HEK293 (cell line): ENCODE measurements at regions not wholly inside any gene's neighbourhood (a gene's known extent, or its start where the extent isn't known, plus 50 kb on each side); places are given as distances from the start of the nearest gene placed in this dataset.

ENCODE experiments used
- CTCF ChIA-PET: fragments of 350-600 bp; formaldehyde crosslinking; extraction: SDS; loops from one replicate; lab custom pipeline; 2021; ENCODE audit warnings: antibody characterized with exemption; lab: Yijun Ruan, JAX
- POLR2A ChIA-PET: fragments of 300-600 bp; formaldehyde crosslinking; extraction: SDS; loops from one replicate; lab custom pipeline; 2020; ENCODE audit warnings: antibody characterized with exemption, inconsistent platforms; lab: Yijun Ruan, JAX
- H3K27ac ChIP-seq: fragments of 200-500 bp; sonication (Bioruptor generic); 2 replicates; pipeline ENCODE4 v1.5.1; 2014; ENCODE audit warnings: low read depth, low read length, control low read depth, inconsistent platforms; ENCODE audit errors: extremely low read depth
- H3K36me3 ChIP-seq, 2 experiments: fragments of 200-500 bp in 1 of 2; sonication (Bioruptor generic) in 1 of 2; 1 replicate in 1 of 2; 2 replicates in 1 of 2; pipeline ENCODE4 v1.5.1; 2014 to 2017; ENCODE audit warnings: inconsistent platforms in 2 of 2, low read length in 2 of 2; ENCODE audit not compliant: control insufficient read depth in 2 of 2, insufficient read depth in 1 of 2
- H3K4me1 ChIP-seq: fragments of 200-500 bp; sonication (Bioruptor generic); 2 replicates; pipeline ENCODE4 v1.5.1; 2014; ENCODE audit warnings: mild to moderate bottlenecking, low read length, inconsistent platforms; ENCODE audit not compliant: control insufficient read depth, insufficient read depth
- H3K4me3 ChIP-seq: 2 replicates; pipeline ENCODE4 v1.5.1; 2011; ENCODE audit warnings: low read depth, mild to moderate bottlenecking, control low read depth, low read length, moderate library complexity
- H3K9me3 ChIP-seq: fragments of 200-500 bp; sonication (Bioruptor generic); 2 replicates; pipeline ENCODE4 v1.5.1; 2014; ENCODE audit warnings: low read depth, low read length, inconsistent platforms; ENCODE audit not compliant: control insufficient read depth, insufficient read depth
- GLI2 ChIP-seq: fragments of 450-650 bp; formaldehyde crosslinking; IDR thresholded peaks from 2 replicates; pipeline ENCODE4; 2017; ENCODE audit warnings: missing biosample characterization, missing genetic modification characterization, low read depth, borderline replicate concordance
- HOXC10 ChIP-seq: sonication (generic); formaldehyde crosslinking; IDR thresholded peaks from 2 replicates; pipeline ENCODE4 v1.8.1; 2023; ENCODE audit warnings: mild to moderate bottlenecking, missing genetic modification reagents
- MZF1 ChIP-seq: fragments of 450-650 bp; formaldehyde crosslinking; IDR thresholded peaks from 2 replicates; pipeline ENCODE4 v1.5.1; 2017; ENCODE audit warnings: missing biosample characterization, missing genetic modification characterization, borderline replicate concordance
- PATZ1 ChIP-seq: fragments of 450-650 bp; formaldehyde crosslinking; IDR thresholded peaks from 2 replicates; pipeline ENCODE4 v1.5.1; 2016; ENCODE audit warnings: missing biosample characterization, missing genetic modification characterization
- PRDM6 ChIP-seq: fragments of 450-650 bp; formaldehyde crosslinking; IDR thresholded peaks from 2 replicates; pipeline ENCODE4 v1.5.1; 2017; ENCODE audit warnings: missing biosample characterization, missing genetic modification characterization
- TCF7L2 ChIP-seq: IDR thresholded peaks from 2 replicates; pipeline ENCODE4 v1.6.1; 2011; ENCODE audit warnings: low read depth, mild to moderate bottlenecking, inconsistent platforms, low read length, moderate library complexity, borderline replicate concordance
- TRIM28 ChIP-seq: IDR thresholded peaks from 2 replicates; pipeline ENCODE4 v1.6.1; 2011; ENCODE audit warnings: low read length, control low read depth, borderline replicate concordance
- ZBTB48 ChIP-seq: fragments of 450-650 bp; formaldehyde crosslinking; IDR thresholded peaks from 2 replicates; pipeline ENCODE4 v1.5.1; 2016; ENCODE audit warnings: missing biosample characterization, missing genetic modification characterization
- ZIC2 ChIP-seq: fragments of 450-650 bp; formaldehyde crosslinking; IDR thresholded peaks from 2 replicates; pipeline ENCODE4 v1.5.1; 2016; ENCODE audit warnings: missing biosample characterization, missing genetic modification characterization
- ZNF112 ChIP-seq: fragments of 450-650 bp; formaldehyde crosslinking; IDR thresholded peaks from 2 replicates; pipeline ENCODE4 v1.5.0; 2017; ENCODE audit warnings: missing biosample characterization, missing genetic modification characterization
- ZNF157 ChIP-seq: fragments of 450-650 bp; formaldehyde crosslinking; IDR thresholded peaks from 2 replicates; pipeline ENCODE4 v1.5.1; 2016; ENCODE audit warnings: missing biosample characterization, missing genetic modification characterization
- ZNF2 ChIP-seq: fragments of 450-650 bp; formaldehyde crosslinking; IDR thresholded peaks from 2 replicates; pipeline ENCODE4 v1.5.1; 2016; ENCODE audit warnings: missing biosample characterization, missing genetic modification characterization
- ZNF214 ChIP-seq: fragments of 450-650 bp; formaldehyde crosslinking; IDR thresholded peaks from 2 replicates; pipeline ENCODE4 v1.5.1; 2017; ENCODE audit warnings: missing biosample characterization, mild to moderate bottlenecking, missing genetic modification characterization, borderline replicate concordance
- ZNF221 ChIP-seq: fragments of 450-650 bp; formaldehyde crosslinking; IDR thresholded peaks from 2 replicates; pipeline ENCODE4 v1.5.1; 2017; ENCODE audit warnings: missing biosample characterization, missing genetic modification characterization, borderline replicate concordance
- ZNF362 ChIP-seq: fragments of 450-650 bp; formaldehyde crosslinking; IDR thresholded peaks from 2 replicates; pipeline ENCODE4 v1.5.1; 2016; ENCODE audit warnings: missing biosample characterization, missing genetic modification characterization
- ZNF416 ChIP-seq: fragments of 450-650 bp; formaldehyde crosslinking; IDR thresholded peaks from 2 replicates; pipeline ENCODE4 v1.5.1; 2016; ENCODE audit warnings: missing biosample characterization, missing genetic modification characterization
- ZNF473 ChIP-seq: fragments of 450-650 bp; formaldehyde crosslinking; IDR thresholded peaks from 2 replicates; pipeline ENCODE4 v1.5.1; 2017; ENCODE audit warnings: missing biosample characterization, missing genetic modification characterization
- ZNF510 ChIP-seq: fragments of 450-650 bp; formaldehyde crosslinking; IDR thresholded peaks from 2 replicates; pipeline ENCODE4 v1.5.1; 2018; ENCODE audit warnings: mild to moderate bottlenecking, missing genetic modification characterization, missing biosample characterization; ENCODE audit not compliant: insufficient replicate concordance
- ZNF514 ChIP-seq: fragments of 450-650 bp; formaldehyde crosslinking; IDR thresholded peaks from 2 replicates; pipeline ENCODE4 v1.5.1; 2016; ENCODE audit warnings: missing biosample characterization, missing genetic modification characterization
- ZNF555 ChIP-seq: fragments of 450-650 bp; formaldehyde crosslinking; conservative IDR thresholded peaks from 2 replicates; pipeline ENCODE4 v1.5.1; 2017; ENCODE audit warnings: missing biosample characterization, mild to moderate bottlenecking, missing genetic modification characterization, inconsistent platforms
- ZNF561 ChIP-seq: fragments of 450-650 bp; IDR thresholded peaks from 2 replicates; pipeline ENCODE4 v1.5.1; 2018; ENCODE audit warnings: missing biosample characterization, missing genetic modification characterization, borderline replicate concordance
- ZNF623 ChIP-seq: fragments of 450-650 bp; formaldehyde crosslinking; IDR thresholded peaks from 2 replicates; pipeline ENCODE4 v1.5.1; 2016; ENCODE audit warnings: missing biosample characterization, missing genetic modification characterization

- TF ChIP-seq PATZ1 (no peak), ZNF473 (tag by site-specific recombination) (no peak), ZNF214 (no peak), TRIM28 (no peak)
These were observed 261.6 kb upstream of the GALNT17 start (continued) for GRCh38 chr7:70870349-70870748.

- POLR2A ChIA-PET = no interaction called here
- Histone ChIP-seq H3K4me3 (no peak overlapping the region), H3K4me1 (no peaks in the 10 kb centered on the region), H3K9me3 (no peaks in the 10 kb centered on the region), H3K27ac (no peak overlapping the region), H3K36me3 (no peaks in the 10 kb centered on the region)
- no peak for TF ChIP-seq TCF7L2
- no peak for TF ChIP-seq ZNF623 (tag by site-specific recombination)
- no peak for TF ChIP-seq ZNF555 (tag by site-specific recombination)
- no peak for TF ChIP-seq GLI2
- no peak for TF ChIP-seq ZNF561 (tag by site-specific recombination)
- TF ChIP-seq ZNF416 (tag by site-specific recombination) = no peak
- TF ChIP-seq PRDM6 (tag by site-specific recombination) = no peak
- TF ChIP-seq ZNF362 (tag by site-specific recombination) = no peak
- TF ChIP-seq ZNF2 (tag by site-specific recombination) = no peak
- TF ChIP-seq ZNF157 (tag by site-specific recombination) = no peak
- no peak for TF ChIP-seq ZNF112 (tag by site-specific recombination)
- no peak for TF ChIP-seq MZF1 (tag by site-specific recombination)
- TF ChIP-seq ZIC2 (tag by site-specific recombination) = no peak
- no peak for TF ChIP-seq HOXC10
- TF ChIP-seq ZNF510 = no peak
- no peak for TF ChIP-seq TRIM28
- TF ChIP-seq ZBTB48 (tag by site-specific recombination) = no peak
- TF ChIP-seq ZNF221 (tag by site-specific recombination) = no peak
- TF ChIP-seq ZNF514 (tag by site-specific recombination) = no peak
- CTCF ChIA-PET = interaction anchor here (1.0 kb wide), 1 partner anchor 43 kb away, joined by 3 read pairs; no protein-coding TSS in a partner anchor
These were observed 259.8 kb upstream of the GALNT17 start for GRCh38 chr7:70872188-70872587.
